OCI-LY3 (cell line): ENCODE measurements at regions not wholly inside any gene's neighbourhood (a gene's known extent, or its start where the extent isn't known, plus 50 kb on each side); places are given as distances from the start of the nearest gene placed in this dataset.

Experiments
- H2AFZ ChIP-seq: fragments of 200-600, 300-600 bp; shearing (Covaris generic); 2 replicates; pipeline ENCODE4 v1.6.0; 2014; ENCODE audit warnings: antibody characterized with exemption, low read depth, low read length
- H3K27ac ChIP-seq: fragments of 200-600, 300-600 bp; sonication (generic); 2 replicates; pipeline ENCODE4 v1.5.1; 2014; ENCODE audit warnings: mild to moderate bottlenecking, low read length, moderate library complexity, mixed read lengths
- H3K27me3 ChIP-seq: fragments of 200-600, 300-600 bp; sonication (generic); 2 replicates; pipeline ENCODE4 v1.6.1; 2014; ENCODE audit warnings: low read depth, low read length, mixed read lengths
- H3K36me3 ChIP-seq: fragments of 200-600, 300-600 bp; sonication (generic); replicated peaks from 2 replicates; pipeline ENCODE3; 2014; ENCODE audit warnings: low read depth, low read length, mixed read lengths
- H3K4me1 ChIP-seq: fragments of 300-600, 200-600 bp; sonication (generic); 2 replicates; pipeline ENCODE4 v1.6.1; 2014; ENCODE audit warnings: low read length, mixed read lengths
- H3K4me2 ChIP-seq: fragments of 200-600, 300-600 bp; sonication (generic); 2 replicates; pipeline ENCODE4 v1.6.1; 2014; ENCODE audit warnings: low read length, mixed read lengths
- H3K4me3 ChIP-seq: fragments of 300-600, 200-600 bp; sonication (generic); 2 replicates; pipeline ENCODE4 v1.5.1; 2014; ENCODE audit warnings: antibody characterized with exemption, mild to moderate bottlenecking, low read length, moderate library complexity
- H3K79me2 ChIP-seq: fragments of 300-600, 200-600 bp; shearing (Covaris generic); 2 replicates; pipeline ENCODE4 v1.6.1; 2014; ENCODE audit warnings: mild to moderate bottlenecking, low read length, mixed read lengths
- H3K9ac ChIP-seq: fragments of 300-600, 200-600 bp; shearing (Covaris generic); 2 replicates; pipeline ENCODE4 v1.6.0; 2014; ENCODE audit warnings: mild to moderate bottlenecking, low read length, moderate library complexity
- H3K9me3 ChIP-seq: fragments of 200-600, 300-600 bp; shearing (Covaris generic); 2 replicates; pipeline ENCODE4 v1.6.1; 2014; ENCODE audit warnings: low read length, mixed read lengths; ENCODE audit not compliant: insufficient read depth
- H4K20me1 ChIP-seq: fragments of 200-600, 300-600 bp; sonication (generic); 2 replicates; pipeline ENCODE4 v1.6.1; 2016; ENCODE audit warnings: low read length, mixed read lengths; ENCODE audit not compliant: insufficient read depth
- CTCF ChIP-seq: fragments of 200-600, 300-600 bp; sonication (generic); IDR thresholded peaks from 2 replicates; pipeline ENCODE4 v1.5.1; 2014; ENCODE audit warnings: antibody characterized with exemption, low read length, low read depth
- EZH2phosphoT487 ChIP-seq: fragments of 200-600 bp; shearing (Covaris generic); IDR thresholded peaks from 2 replicates; pipeline ENCODE4 v1.6.1; 2018; ENCODE audit warnings: antibody characterized with exemption, mixed run types, low read depth

- Histone ChIP-seq H2AFZ (no peak overlapping the region), H3K9me3 (peaks cover 6% of the 10 kb centered on the region; the same call in 1 of the 2 replicates), H3K9ac (no peak overlapping the region), H3K27ac (no peak overlapping the region), H3K79me2 (no peaks in the 10 kb centered on the region), H3K36me3 (no peaks in the 10 kb centered on the region), H3K4me3 (no peak overlapping the region), H3K4me1 (no peaks in the 10 kb centered on the region), H3K4me2 (no peak overlapping the region), H4K20me1 (no peaks in the 10 kb centered on the region), H3K27me3 (no peaks in the 10 kb centered on the region)
- no peak for TF ChIP-seq CTCF
- TF ChIP-seq EZH2phosphoT487, result no peak
Observed at GRCh38 chr4:156401371-156401770, 447.7 kb upstream of the CTSO start.

- Histone ChIP-seq H3K4me3 (no peak overlapping the region), H4K20me1 (no peaks in the 10 kb centered on the region), H3K27ac (no peak overlapping the region), H3K9me3 (no peaks in the 10 kb centered on the region), H3K9ac (no peak overlapping the region), H3K4me1 (no peaks in the 10 kb centered on the region), H3K4me2 (no peak overlapping the region), H3K27me3 (no peaks in the 10 kb centered on the region), H3K79me2 (no peaks in the 10 kb centered on the region), H2AFZ (no peak overlapping the region), H3K36me3 (no peaks in the 10 kb centered on the region)
- TF ChIP-seq CTCF (no peak), EZH2phosphoT487 (no peak)
Observed at GRCh38 chr4:156396534-156396933, 442.9 kb upstream of the CTSO start.

GRCh38 chr4:156391325-156391653 lies 437.6 kb upstream of the CTSO start:
- H3K79me2 ChIP-seq, result no peaks in the 10 kb centered on the region
- H3K9me3 ChIP-seq, result no peaks in the 10 kb centered on the region
- no peaks in the 10 kb centered on the region for H3K27me3 ChIP-seq
- no peak for TF ChIP-seq EZH2phosphoT487
- no peak for TF ChIP-seq CTCF
- H3K4me2 ChIP-seq, result no peak overlapping the region
- no peak overlapping the region for H2AFZ ChIP-seq
- peaks cover 3% of the 10 kb centered on the region; the same call in 1 of the 2 replicates for H3K4me1 ChIP-seq
- no peak overlapping the region for H3K4me3 ChIP-seq
- no peak overlapping the region for H3K27ac ChIP-seq
- no peaks in the 10 kb centered on the region for H4K20me1 ChIP-seq
- H3K9ac ChIP-seq, result no peak overlapping the region
- H3K36me3 ChIP-seq, result no peaks in the 10 kb centered on the region

- Histone ChIP-seq H3K79me2 (no peaks in the 10 kb centered on the region), H3K27me3 (no peaks in the 10 kb centered on the region), H3K9me3 (no peaks in the 10 kb centered on the region), H3K27ac (no peak overlapping the region), H3K9ac (no peak overlapping the region), H4K20me1 (no peaks in the 10 kb centered on the region), H3K36me3 (no peaks in the 10 kb centered on the region), H2AFZ (no peak overlapping the region), H3K4me3 (no peak overlapping the region), H3K4me1 (peaks cover 3% of the 10 kb centered on the region; the same call in 1 of the 2 replicates), H3K4me2 (no peak overlapping the region)
- TF ChIP-seq CTCF, result no peak
- TF ChIP-seq EZH2phosphoT487, result no peak
Observed at GRCh38 chr4:156390599-156391324, 437.1 kb upstream of the CTSO start.
